HG02642 (cell line): ENCODE measurements at regions not wholly inside any gene's neighbourhood (a gene's known extent, or its start where the extent isn't known, plus 50 kb on each side); places are given as distances from the start of the nearest gene placed in this dataset.

ENCODE experiments used
- ATAC-seq: cut with Tn5 transposase; IDR thresholded peaks from one replicate; pipeline ENCODE4 v1.9.1; 2021; ENCODE audit warnings: mild to moderate bottlenecking; ENCODE audit not compliant: unreplicated experiment, poor library complexity

- no peak for ATAC-seq
Observed at GRCh38 chr13:59447031-59447430, 716.7 kb downstream of the DIAPH3 start.

DNA sequence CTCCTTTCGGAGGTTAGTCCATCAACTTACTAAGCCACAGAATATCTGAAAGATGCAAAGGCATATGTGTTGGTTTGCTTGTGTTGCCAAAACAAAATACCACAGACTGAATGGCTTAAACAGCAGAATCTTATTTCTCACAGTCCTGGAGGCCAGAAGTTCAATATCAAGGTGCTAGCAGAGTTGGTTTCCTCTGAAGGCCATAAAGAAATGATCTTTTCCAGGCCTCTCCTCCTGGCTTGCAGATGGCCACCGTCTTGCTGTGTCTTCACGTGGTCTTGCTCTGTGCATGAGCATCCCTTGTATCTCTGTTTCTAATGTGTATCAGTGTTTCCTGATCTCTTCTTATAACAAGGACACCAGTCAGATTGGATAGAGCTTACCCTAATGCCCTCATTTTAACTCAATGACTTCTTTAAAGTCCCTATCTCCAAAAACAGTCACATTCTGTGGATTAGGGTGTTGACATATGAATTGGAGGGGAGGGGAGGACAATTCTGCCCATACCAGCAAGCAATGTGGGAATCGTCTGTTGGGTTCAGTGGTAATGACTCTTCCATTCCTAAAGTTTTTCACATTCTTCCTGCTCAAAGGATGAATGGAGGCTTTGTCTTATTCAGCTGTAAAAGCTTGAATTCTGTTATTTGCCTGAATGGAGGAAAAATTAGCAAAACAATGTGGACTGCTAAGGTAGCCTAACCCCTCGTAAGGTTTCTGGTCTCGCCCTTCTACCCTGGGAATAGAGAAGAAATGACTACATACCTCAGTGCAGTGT is 715.7 kb downstream of the DIAPH3 start:
- no peak for ATAC-seq

DNA sequence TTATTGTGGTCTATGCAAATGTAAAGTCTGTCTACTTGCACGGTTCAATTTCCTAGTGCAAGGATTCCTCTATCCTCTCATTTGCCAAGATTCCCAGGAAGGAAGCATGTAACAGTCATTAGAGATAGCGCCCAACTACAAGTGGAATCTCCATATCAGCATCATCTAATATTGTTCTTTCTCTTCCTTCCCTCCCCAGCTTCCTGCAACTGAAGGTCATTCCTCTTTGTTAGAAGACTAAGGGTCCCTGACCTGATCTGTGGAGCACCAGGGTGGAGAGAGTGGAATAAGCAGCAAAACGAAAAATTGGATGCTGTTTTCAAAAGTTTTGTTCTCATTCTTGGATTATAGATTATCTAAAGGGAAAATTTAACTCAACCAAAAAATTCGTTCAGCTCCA is 714.0 kb downstream of the DIAPH3 start:
- ATAC-seq: no peak

GRCh38 chr13:59450229-59450628 is 713.5 kb downstream of the DIAPH3 start:
- no peak for ATAC-seq

- no peak for ATAC-seq
Observed at GRCh38 chr13:59451236-59451635, 712.5 kb downstream of the DIAPH3 start.

DNA sequence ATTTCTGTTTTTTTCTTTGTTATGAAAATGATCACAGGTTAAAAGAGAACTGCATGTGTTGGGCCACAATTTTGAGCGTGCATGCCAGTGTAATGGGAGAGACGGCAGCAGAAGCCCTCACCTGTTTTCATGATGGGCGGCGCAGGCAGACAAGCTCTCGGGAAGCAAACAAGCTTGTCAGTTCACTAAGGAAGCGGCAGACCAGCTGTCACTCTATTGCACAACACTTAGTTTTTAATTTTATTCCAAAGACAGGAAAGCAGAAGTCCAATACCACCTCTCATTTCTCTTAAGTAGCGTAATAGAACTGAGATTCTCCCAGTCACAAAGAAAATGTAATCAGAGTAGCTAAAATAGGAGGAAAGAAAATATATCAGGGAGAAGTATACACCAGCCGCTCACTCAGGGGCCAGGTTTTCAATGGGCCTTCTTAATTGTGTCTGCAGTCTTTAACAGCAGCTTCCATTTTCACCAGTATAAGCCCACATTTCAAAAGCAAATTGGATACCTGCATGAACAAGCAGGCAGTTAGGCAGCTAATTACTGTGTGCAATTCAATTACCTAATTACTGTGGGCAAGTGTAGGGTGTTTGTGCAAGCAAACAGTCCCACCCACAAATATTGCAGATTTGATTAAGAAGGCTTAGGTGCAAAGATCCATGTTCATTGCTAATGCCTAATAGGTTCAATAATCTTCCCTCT is 711.4 kb downstream of the DIAPH3 start:
- no peak for ATAC-seq

DNA sequence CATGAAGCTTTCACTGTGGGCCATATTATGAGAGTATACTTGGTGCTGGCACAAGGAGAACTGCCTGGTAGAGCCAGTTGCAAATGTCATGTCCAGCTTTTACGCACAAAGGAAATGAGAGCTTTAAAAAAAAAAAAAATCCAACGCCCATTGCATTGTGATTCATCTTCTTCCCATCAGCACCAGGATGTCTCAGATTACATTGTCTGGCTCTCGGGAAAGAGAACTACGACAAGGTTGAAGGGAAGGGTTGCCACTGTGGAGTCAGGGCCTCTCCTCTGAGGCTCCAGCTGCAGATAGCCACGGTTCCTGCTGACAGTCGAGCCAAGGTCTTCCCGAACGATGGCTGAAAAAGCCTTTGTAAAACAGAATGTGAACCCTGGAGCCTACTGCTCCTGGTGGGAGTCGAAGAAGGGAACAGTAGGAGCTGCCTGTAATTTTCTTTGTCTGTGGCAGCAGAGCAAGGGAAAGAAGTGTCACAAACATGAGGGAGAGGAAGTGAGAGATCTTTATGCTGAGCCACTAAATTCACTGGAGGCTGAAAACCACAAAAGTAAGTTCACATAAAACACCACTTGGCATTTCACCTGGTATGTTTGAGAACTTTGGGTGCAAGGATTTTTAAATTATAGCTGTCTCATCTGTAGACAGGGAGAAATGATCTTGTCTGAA is 704.7 kb downstream of the DIAPH3 start:
- ATAC-seq: no peak

DNA sequence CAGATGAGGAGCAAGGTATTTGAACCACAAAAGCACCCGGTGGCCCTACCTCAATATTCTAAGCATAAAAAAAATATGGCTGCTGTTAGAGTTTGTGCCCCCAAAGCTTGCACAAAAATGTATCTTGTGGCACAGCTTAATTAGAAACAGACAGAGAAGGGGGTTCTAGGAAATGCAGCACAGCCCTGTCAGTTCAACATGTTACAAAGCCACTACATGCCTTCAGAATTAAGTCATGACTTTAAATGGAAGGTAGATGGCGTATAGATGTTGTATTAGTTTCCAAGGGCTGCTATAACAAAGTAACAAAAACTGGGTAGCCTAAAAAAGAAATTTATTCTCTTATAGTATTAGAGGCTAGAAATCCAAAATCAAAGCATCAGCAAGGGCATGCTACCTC is 703.8 kb downstream of the DIAPH3 start:
- no peak for ATAC-seq

DNA sequence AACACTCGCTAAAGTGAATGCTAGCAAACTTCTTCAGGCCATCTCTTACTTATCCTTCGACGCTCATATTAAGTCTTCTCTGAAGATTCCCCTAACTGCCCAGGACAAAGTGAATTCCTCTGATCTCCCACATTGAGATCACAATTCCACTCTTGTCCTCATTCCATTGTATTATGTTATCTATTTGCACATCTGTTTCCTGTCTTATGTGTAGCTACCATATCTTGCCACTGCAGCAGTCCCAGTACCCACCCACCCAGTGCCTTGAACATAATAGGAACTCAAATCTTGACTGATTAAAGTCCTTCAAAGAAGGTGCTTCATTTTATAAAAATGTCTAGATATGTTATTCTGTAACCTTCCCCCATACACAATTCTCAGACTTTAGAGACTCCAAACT is 702.3 kb downstream of the DIAPH3 start:
- ATAC-seq: no peak

- ATAC-seq: no peak
Observed at GRCh38 chr13:59463023-59463422, 700.7 kb downstream of the DIAPH3 start.

DNA sequence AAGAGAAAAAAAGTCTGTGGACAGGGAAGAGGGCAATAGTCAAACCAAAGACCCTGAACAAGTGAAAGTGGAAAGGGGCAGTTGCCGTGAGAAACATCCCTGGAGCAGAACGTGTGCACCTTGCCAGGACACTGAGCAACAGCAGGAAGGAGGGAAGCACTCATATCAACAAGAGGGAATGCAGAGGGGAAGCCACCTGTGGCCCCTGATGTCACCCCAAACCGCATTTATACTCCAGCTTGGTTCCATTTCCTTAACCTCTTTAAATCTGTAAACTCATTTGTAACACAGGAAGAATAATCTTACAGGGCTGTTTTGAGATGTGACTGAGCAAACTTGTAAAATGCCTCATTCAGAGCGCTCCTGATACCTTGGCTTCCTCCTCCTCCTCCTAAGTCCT is 698.8 kb downstream of the DIAPH3 start:
- no peak for ATAC-seq

GRCh38 chr13:59468396-59468795 is 695.3 kb downstream of the DIAPH3 start:
- ATAC-seq: no peak

GRCh38 chr13:59471106-59471505 is 692.6 kb downstream of the DIAPH3 start:
- no peak for ATAC-seq

- ATAC-seq: no peak
Observed at GRCh38 chr13:59472134-59472533, 691.6 kb downstream of the DIAPH3 start.

DNA sequence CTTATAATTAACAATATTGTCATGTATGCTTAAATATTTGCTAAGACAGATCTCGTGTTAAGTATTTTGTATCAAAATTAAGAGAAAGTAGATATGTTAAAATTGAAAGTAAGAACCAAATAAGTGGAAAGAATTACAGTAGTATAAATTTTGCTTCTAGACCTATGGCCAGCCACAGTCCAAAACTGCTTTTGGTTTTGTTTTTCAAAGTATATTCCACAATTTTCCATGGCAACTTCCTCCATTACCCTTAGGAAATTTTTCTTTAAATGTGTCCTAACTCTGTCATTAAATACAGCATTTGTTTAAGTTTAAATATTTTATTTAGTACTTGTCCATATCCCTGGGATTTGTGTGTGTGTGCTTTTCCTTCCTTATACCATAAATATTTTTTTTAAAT is 689.0 kb downstream of the DIAPH3 start:
- no peak for ATAC-seq

DNA sequence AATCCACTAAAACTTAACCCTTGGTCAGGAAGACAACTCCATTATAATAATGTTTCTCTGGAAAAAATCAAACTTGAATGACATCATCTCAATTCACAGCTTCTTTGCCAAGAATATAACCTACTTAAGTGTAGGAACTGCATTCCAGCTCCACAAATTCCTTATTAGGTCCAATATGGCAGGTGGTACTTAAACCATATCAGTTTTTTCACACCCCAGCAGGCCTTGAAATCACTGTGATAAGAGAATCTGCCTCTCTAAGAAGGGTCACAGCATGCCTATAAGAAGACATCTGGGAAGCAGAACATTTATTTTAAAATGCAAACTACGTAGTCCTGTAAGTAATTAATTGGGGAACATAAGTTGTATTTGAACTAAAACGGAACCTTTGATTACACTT is 687.8 kb downstream of the DIAPH3 start:
- ATAC-seq: no peak

- no peak for ATAC-seq
Observed at GRCh38 chr13:59476366-59476765, 687.4 kb downstream of the DIAPH3 start.

- ATAC-seq: no peak
Observed at GRCh38 chr13:59477011-59477410, 686.7 kb downstream of the DIAPH3 start.

DNA sequence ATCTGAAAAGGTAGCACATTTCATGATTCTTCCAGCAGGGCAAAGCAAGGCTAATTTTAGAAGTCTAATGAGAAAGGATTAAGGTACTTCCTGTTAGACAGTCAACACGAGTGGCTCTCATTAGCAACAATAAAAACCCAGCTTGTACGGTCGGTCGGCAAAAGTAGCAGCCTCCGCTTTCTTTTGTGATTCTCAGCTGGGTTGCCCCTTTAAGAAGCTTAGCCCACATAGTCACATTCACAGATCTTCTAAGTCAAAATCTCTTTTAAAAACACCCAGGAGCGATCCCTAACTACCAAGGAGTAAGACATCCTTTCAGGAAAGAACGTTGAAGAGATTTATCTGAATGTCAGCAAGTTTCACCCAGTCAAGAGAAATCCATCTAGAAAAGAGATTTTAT is 684.8 kb downstream of the DIAPH3 start:
- no peak for ATAC-seq

- no peak for ATAC-seq
Observed at GRCh38 chr13:59479629-59480028, 684.1 kb downstream of the DIAPH3 start.
